Neuronal stem cell (in vitro differentiated cells): ENCODE measurements at regions not wholly inside any gene's neighbourhood (a gene's known extent, or its start where the extent isn't known, plus 50 kb on each side); places are given as distances from the start of the nearest gene placed in this dataset.

ENCODE experiments used
- DNase-seq: peaks from one replicate; pipeline ENCODE4 v3.0.0-alpha.2; 2013; ENCODE audit warnings: low spot score
- H2AFZ ChIP-seq: one replicate; pipeline ENCODE4 v1.6.1; 2013; ENCODE audit warnings: mild to moderate bottlenecking, low read length, inconsistent platforms
- H2AK5ac ChIP-seq: 2 replicates; pipeline ENCODE4 v1.6.1; 2013; ENCODE audit warnings: low read depth, mild to moderate bottlenecking, inconsistent platforms, low read length, moderate library complexity, mixed read lengths
- H2BK120ac ChIP-seq: 2 replicates; pipeline ENCODE4 v1.6.1; 2013; ENCODE audit warnings: low read depth, mild to moderate bottlenecking, inconsistent platforms, low read length, moderate library complexity, mixed read lengths
- H2BK12ac ChIP-seq: one replicate; pipeline ENCODE4 v1.6.1; 2013; ENCODE audit warnings: low read length, inconsistent platforms
- H2BK15ac ChIP-seq: 2 replicates; pipeline ENCODE4 v1.6.1; 2013; ENCODE audit warnings: mild to moderate bottlenecking, low read length, inconsistent platforms, mixed read lengths
- H2BK5ac ChIP-seq: one replicate; pipeline ENCODE4 v1.6.1; 2013; ENCODE audit warnings: inconsistent platforms, mild to moderate bottlenecking, low read length, moderate library complexity
- H3K14ac ChIP-seq: one replicate; pipeline ENCODE4 v1.6.1; 2013; ENCODE audit warnings: low read length, inconsistent platforms
- H3K18ac ChIP-seq: 2 replicates; pipeline ENCODE4 v1.6.1; 2013; ENCODE audit warnings: low read length, inconsistent platforms
- H3K23ac ChIP-seq: 2 replicates; pipeline ENCODE4 v1.6.1; 2013; ENCODE audit warnings: low read depth, mild to moderate bottlenecking, mixed read lengths, low read length, inconsistent platforms; ENCODE audit not compliant: poor library complexity
- H3K27ac ChIP-seq: replicated peaks from 3 replicates; pipeline ENCODE4 v1.5.1; 2013; ENCODE audit warnings: low read length, inconsistent platforms
- H3K27me3 ChIP-seq, 3 experiments: 2 replicates each; pipeline ENCODE4 v1.6.1; 2013; ENCODE audit warnings: low read length in 3 of 3, mild to moderate bottlenecking in 2 of 3, inconsistent platforms in 1 of 3, low read depth in 1 of 3, mixed read lengths in 1 of 3, moderate library complexity in 1 of 3; ENCODE audit not compliant: control insufficient read depth in 3 of 3, insufficient read depth in 3 of 3
- H3K36me3 ChIP-seq, 2 donors: replicated peaks in 1 of 2; 2 replicates each; pipeline ENCODE4 v1.6.1; 2013; ENCODE audit warnings: low read length in 2 of 2; ENCODE audit not compliant: control insufficient read depth in 2 of 2, insufficient read depth in 2 of 2
- H3K4ac ChIP-seq: 2 replicates; pipeline ENCODE4 v1.6.1; 2013; ENCODE audit warnings: inconsistent platforms, mild to moderate bottlenecking, low read length, moderate library complexity
- H3K4me1 ChIP-seq, 2 donors: 1 replicate in 1 of 2; 2 replicates in 1 of 2; pipeline ENCODE4 v1.6.1; 2013; ENCODE audit warnings: low read length in 2 of 2, low read depth in 1 of 2; ENCODE audit not compliant: control insufficient read depth in 2 of 2, insufficient read depth in 1 of 2
- H3K4me2 ChIP-seq: one replicate; pipeline ENCODE4 v1.6.1; 2013; ENCODE audit warnings: mild to moderate bottlenecking, low read length, inconsistent platforms; ENCODE audit not compliant: insufficient read depth, poor library complexity, severe bottlenecking
- H3K4me3 ChIP-seq, 2 donors: 2 replicates each; pipeline ENCODE4 v1.5.1; 2013; ENCODE audit warnings: low read length in 2 of 2, mild to moderate bottlenecking in 2 of 2, inconsistent platforms in 1 of 2, moderate library complexity in 1 of 2
- H3K79me1 ChIP-seq: one replicate; pipeline ENCODE4 v1.6.1; 2013; ENCODE audit warnings: low read depth, mild to moderate bottlenecking, inconsistent platforms, low read length, moderate library complexity
- H3K9ac ChIP-seq: one replicate; pipeline ENCODE4 v1.6.1; 2013; ENCODE audit warnings: mild to moderate bottlenecking, low read depth, low read length, inconsistent platforms; ENCODE audit not compliant: poor library complexity
- H3K9me3 ChIP-seq, 2 donors: replicated peaks in 1 of 2; 2 replicates each; pipeline versions ENCODE3 to v1.6.1; 2013; ENCODE audit warnings: low read length in 2 of 2, mild to moderate bottlenecking in 2 of 2, inconsistent platforms in 1 of 2, low read depth in 1 of 2, mixed read lengths in 1 of 2, moderate library complexity in 1 of 2; ENCODE audit not compliant: control insufficient read depth in 2 of 2, insufficient read depth in 1 of 2
- H4K8ac ChIP-seq: one replicate; pipeline ENCODE4 v1.6.1; 2013; ENCODE audit warnings: low read depth, mild to moderate bottlenecking, inconsistent platforms, low read length, moderate library complexity
- H4K91ac ChIP-seq: one replicate; pipeline ENCODE4 v1.6.1; 2013; ENCODE audit warnings: low read length, low read depth, mild to moderate bottlenecking, inconsistent platforms; ENCODE audit not compliant: poor library complexity
- WGBS, 2 donors: extraction: QIAGEN DNeasy Blood & Tissue Kit; methylation state at CpG; one replicate each; pipeline ENCODE4 v1.1.7; 2013; ENCODE audit warnings: missing lambda C conversion rate in 2 of 2, mixed read lengths in 1 of 2; ENCODE audit not compliant: insufficient read length in 2 of 2, insufficient replicate concordance in 1 of 2; ENCODE audit errors: extremely low coverage in 2 of 2; 5-methylcytosine and 5-hydroxymethylcytosine counted together

- DNase-seq = no peak
- no CpG with 5 or more reads among the region's 18 CpGs for WGBS, 2 donors
Observed at GRCh38 chr2:3001615-3002560, 375.7 kb downstream of the EIPR1 start.

GRCh38 chr2:3000968-3001367 lies 376.6 kb downstream of the EIPR1 start:
- Histone ChIP-seq H2BK15ac (no peak overlapping the region), H3K4ac (no peak overlapping the region), H3K27ac (no peak overlapping the region), H4K8ac (no peak overlapping the region), H3K36me3 (no peaks in the 10 kb centered on the region), H3K4me3 (no peak overlapping the region), H3K9me3 (no peaks in the 10 kb centered on the region), H3K23ac (no peak overlapping the region), H2BK12ac (no peak overlapping the region), H3K18ac (no peak overlapping the region), H3K27me3 (no peaks in the 10 kb centered on the region), H3K4me2 (no peak overlapping the region), H3K4me1 (peaks cover 0 to 6% of the 10 kb centered on the region in 2 donors), H2BK5ac (no peak overlapping the region), H3K79me1 (no peaks in the 10 kb centered on the region), H2AFZ (no peak overlapping the region), H3K9ac (no peak overlapping the region), H4K91ac (no peak overlapping the region), H3K14ac (no peak overlapping the region), H2BK120ac (no peak overlapping the region), H2AK5ac (no peak overlapping the region)
- no CpG with 5 or more reads among the region's 6 CpGs for WGBS, 2 donors
- DNase-seq = no peak

More at GRCh38 chr2:3001615-3002560, 375.7 kb downstream of the EIPR1 start:
- H4K91ac ChIP-seq = no peak overlapping the region
- no peak overlapping the region for H3K9ac ChIP-seq
- H2AK5ac ChIP-seq = no peak overlapping the region
- no peaks in the 10 kb centered on the region for H3K27me3 ChIP-seq
- no peak overlapping the region for H2BK5ac ChIP-seq
- peaks cover 0 to 6% of the 10 kb centered on the region in 2 donors for H3K4me1 ChIP-seq
- H3K4ac ChIP-seq = no peak overlapping the region
- no peaks in the 10 kb centered on the region for H3K79me1 ChIP-seq
- no peak overlapping the region for H2BK12ac ChIP-seq
- no peak overlapping the region for H3K14ac ChIP-seq
- no peak overlapping the region for H4K8ac ChIP-seq
- H3K27ac ChIP-seq = no peak overlapping the region
- H2BK120ac ChIP-seq = no peak overlapping the region
- H3K4me3 ChIP-seq = no peak overlapping the region
- H3K36me3 ChIP-seq = no peaks in the 10 kb centered on the region
- H3K23ac ChIP-seq = no peak overlapping the region
- H2BK15ac ChIP-seq = no peak overlapping the region
- no peak overlapping the region for H3K4me2 ChIP-seq
- no peak overlapping the region for H2AFZ ChIP-seq
- H3K18ac ChIP-seq = no peak overlapping the region
- H3K9me3 ChIP-seq = no peaks in the 10 kb centered on the region

GRCh38 chr2:3000125-3000524 lies 377.5 kb downstream of the EIPR1 start:
- Histone ChIP-seq H2BK12ac (no peak overlapping the region), H2BK5ac (no peak overlapping the region), H3K18ac (no peak overlapping the region), H3K27me3 (no peaks in the 10 kb centered on the region), H3K9me3 (no peaks in the 10 kb centered on the region), H2AFZ (no peak overlapping the region), H3K9ac (no peak overlapping the region), H3K27ac (no peak overlapping the region), H3K4me2 (no peak overlapping the region), H2BK120ac (no peak overlapping the region), H3K36me3 (no peaks in the 10 kb centered on the region), H4K91ac (no peak overlapping the region), H3K23ac (no peak overlapping the region), H3K4me1 (peaks cover 0 to 6% of the 10 kb centered on the region in 2 donors), H3K4me3 (no peak overlapping the region), H3K4ac (no peak overlapping the region), H2BK15ac (no peak overlapping the region), H3K79me1 (no peaks in the 10 kb centered on the region), H4K8ac (no peak overlapping the region), H2AK5ac (no peak overlapping the region), H3K14ac (no peak overlapping the region)
- no peak for DNase-seq
- WGBS, 2 donors = no CpG with 5 or more reads among the region's 8 CpGs

GRCh38 chr2:2998971-2999370 lies 378.6 kb downstream of the EIPR1 start:
- Histone ChIP-seq H3K14ac (no peak overlapping the region), H3K23ac (no peak overlapping the region), H4K91ac (no peak overlapping the region), H2BK120ac (no peak overlapping the region), H3K4me3 (no peak overlapping the region), H3K4me1 (peaks cover 0 to 4% of the 10 kb centered on the region in 2 donors), H3K79me1 (no peaks in the 10 kb centered on the region), H4K8ac (no peak overlapping the region), H2AK5ac (no peak overlapping the region), H2AFZ (no peak overlapping the region), H3K27me3 (no peaks in the 10 kb centered on the region), H3K4ac (no peak overlapping the region), H2BK5ac (no peak overlapping the region), H2BK12ac (no peak overlapping the region), H3K9ac (no peak overlapping the region), H3K27ac (no peak overlapping the region), H3K36me3 (no peaks in the 10 kb centered on the region), H3K18ac (no peak overlapping the region), H3K4me2 (no peak overlapping the region), H3K9me3 (no peaks in the 10 kb centered on the region), H2BK15ac (no peak overlapping the region)
- DNase-seq = no peak
- WGBS, 2 donors = no CpG with 5 or more reads among the region's 9 CpGs
